Hematopoietic multipotent progenitor cell (in vitro differentiated cells): ENCODE measurements at regions not wholly inside any gene's neighbourhood (a gene's known extent, or its start where the extent isn't known, plus 50 kb on each side); places are given as distances from the start of the nearest gene placed in this dataset.
A peak's percentile ranks its signal among the peaks of the same experiment; 100 is the strongest.

Source experiments
- DNase-seq, 3 donors: peaks; one replicate each; pipeline ENCODE4 v3.0.0-alpha.2; 2011 to 2015; ENCODE audit warnings: low read depth in 2 of 3, low spot score in 2 of 3

DNA sequence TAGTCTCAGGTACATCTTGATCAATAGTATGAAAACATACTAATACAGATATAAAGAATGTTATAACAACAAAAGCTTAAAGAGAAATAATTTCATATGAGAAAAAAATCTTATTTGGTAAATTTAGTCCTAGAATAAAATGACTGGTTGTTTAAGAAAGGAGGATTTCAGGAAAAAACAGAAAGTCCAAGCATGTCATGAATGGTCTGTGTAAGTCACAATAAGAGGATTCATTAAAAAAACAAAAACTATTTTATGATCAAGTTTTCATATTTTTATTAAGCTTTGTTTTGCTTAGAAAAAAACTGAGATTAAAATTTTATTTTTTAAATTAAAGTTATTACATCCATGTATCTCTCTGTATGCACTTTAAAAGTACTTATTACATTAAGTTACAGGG lies 353.9 kb upstream of the SPHKAP start:
- peak in 1 of 3 donors; percentile 2 for DNase-seq

- DNase-seq: no peak
These were observed 351.7 kb upstream of the SPHKAP start for GRCh38 chr2:228533156-228533555.

GRCh38 chr2:228532233-228532632 lies 350.7 kb upstream of the SPHKAP start:
- no peak for DNase-seq

DNA sequence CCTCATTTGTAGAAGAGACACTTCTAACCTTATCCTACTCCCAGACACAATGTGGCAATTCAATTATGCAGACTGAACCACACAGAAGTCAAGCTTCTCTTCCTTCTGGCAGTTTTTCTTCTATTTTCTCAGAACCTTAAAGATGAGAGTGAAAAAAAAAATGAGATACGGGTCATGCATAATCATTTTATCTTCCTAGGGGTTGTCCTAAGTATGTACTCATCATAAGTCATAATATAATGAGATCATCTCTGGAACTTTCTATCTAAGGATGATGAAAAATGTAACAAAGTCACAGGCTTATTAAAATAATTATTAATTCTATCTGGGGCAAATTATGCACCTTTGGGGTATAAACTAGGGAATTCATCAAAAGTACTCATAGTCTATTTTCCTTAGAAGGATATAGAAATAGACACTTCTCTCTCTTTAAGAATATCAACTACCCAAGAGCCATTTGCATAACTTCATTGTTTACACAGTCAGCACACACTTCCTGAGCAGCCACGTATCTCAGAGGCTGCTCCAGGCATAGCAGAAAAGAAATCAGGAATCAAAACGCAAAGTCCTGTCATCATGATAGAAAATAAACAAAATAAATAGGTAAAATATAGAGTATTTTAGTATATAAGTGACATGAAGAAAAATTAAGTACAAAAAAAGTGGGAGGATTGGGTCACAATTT lies 345.9 kb upstream of the SPHKAP start:
- no peak for DNase-seq

- no peak for DNase-seq
These were observed 345.2 kb upstream of the SPHKAP start for GRCh38 chr2:228526687-228527086.

GRCh38 chr2:228522977-228523376 lies 341.5 kb upstream of the SPHKAP start:
- no peak for DNase-seq

DNA sequence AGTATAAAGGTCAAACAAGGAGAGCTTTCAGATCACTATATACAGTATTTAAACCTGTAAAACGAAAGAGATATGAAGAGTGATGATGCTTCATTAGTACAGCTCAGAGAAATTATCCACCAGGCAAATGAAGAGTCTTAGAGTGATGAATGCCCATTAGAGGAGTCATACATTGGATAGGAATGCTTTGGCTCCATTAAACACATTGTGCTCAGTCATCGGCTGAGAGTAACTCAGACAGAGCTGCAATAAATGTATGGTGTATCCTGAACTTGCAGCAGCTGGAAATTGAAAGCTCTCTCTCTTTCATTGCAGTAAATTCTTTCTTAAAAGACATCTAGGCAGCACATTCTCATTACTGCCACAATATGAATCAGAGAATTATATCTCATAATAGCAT lies 340.8 kb upstream of the SPHKAP start:
- DNase-seq: no peak

GRCh38 chr2:228519561-228519960 lies 338.1 kb upstream of the SPHKAP start:
- DNase-seq: no peak

DNA sequence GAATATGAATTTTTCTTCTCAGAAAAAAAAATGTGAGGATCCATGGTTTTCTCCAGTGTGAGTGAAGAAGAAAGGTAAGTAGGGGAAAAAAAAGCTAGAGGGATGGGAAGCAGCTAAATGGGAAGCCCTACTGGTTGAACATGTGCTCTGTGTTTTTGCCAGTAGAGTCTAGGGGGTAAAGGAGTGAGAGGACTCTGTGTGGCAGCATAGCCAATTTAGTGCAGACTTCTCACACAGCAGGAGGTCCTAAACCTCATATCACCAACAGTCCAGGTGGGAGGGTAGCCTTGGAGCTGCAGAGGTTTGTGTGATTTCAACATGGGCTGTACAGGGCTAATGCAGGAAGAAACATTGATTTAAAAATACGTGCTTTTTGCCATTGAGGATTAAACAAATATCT lies 334.5 kb upstream of the SPHKAP start:
- DNase-seq: no peak

DNA sequence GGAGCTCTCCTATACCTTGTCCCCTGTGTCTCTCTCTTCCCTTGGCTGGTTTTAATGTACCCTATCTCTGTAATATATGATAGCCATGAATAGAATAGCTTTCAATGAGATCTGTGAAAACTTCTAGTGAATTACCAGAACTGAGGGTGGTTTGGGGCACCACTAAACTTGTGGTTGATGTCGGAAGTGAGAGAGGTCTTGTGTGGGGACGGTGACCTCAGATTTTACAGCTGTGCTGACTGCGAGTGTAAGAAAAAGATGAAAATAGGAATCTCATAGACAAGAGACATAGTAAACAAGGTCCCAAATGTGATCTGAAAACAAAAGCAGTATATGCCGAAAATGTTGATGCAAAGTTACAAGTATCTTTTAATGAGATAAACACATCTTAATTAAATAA lies 332.0 kb upstream of the SPHKAP start:
- DNase-seq: peak in 1 of 3 donors; percentile 15

- no peak for DNase-seq
These were observed 327.5 kb upstream of the SPHKAP start for GRCh38 chr2:228509021-228509420.

GRCh38 chr2:228507870-228508269 lies 326.4 kb upstream of the SPHKAP start:
- no peak for DNase-seq

GRCh38 chr2:228507231-228507824 lies 325.8 kb upstream of the SPHKAP start:
- DNase-seq: no peak

DNA sequence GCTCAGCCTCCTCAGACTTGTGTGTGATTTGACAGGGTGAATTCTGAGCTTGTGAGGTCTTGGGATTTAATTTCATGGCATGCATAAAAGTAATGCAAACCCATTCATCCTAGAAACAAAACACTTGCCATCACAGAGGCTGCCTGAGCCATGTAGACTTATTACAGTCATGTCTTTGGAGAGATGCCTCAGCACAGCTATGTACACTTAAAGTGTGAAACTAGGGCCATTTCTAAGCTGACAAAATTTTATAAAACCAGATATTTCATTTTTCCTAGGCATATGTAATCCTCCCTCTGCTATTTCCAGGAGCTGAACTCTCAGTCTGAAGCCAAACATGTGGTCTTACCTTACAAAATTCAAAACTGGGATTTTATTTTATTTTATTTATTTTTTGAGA lies 322.2 kb upstream of the SPHKAP start:
- DNase-seq: no peak

- no peak for DNase-seq
These were observed 312.4 kb upstream of the SPHKAP start for GRCh38 chr2:228493852-228494251.

DNA sequence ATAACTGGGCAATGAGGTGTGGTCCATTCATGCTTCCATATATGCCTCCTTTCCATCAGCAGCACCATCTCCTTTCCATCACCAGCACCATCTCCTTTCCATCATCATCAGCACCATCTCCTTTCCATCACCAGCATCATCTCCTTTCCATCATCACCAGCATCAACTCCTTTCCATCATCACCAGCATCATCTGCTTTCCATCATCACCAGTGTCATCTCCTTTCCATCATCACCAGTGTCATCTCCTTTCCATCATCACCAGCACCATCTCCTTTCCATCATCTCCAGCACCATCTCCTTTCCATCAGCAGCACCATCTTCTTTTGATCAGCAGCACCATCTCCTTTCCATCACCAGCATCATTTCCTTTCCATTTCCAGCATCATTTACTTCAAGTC lies 297.5 kb upstream of the SPHKAP start:
- no peak for DNase-seq

DNA sequence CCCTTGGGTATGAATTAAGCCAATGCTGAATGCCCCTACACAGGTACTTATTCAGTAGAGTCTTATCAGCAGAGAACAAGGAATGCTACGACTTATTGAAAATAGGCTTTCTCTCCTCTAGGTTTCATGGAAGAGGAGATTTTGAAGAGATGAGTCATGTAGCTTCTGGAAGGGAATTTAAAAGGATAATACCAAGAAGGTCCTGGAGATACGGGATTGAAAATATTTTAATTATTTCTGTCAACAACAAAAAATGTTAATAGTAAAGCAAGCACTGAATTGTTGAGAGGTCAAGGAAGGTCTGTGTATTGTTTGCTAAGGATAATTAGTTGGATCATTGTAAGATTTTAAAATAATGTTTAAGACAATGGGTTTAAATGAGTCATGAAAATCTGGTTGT lies 293.0 kb upstream of the SPHKAP start:
- no peak for DNase-seq

DNA sequence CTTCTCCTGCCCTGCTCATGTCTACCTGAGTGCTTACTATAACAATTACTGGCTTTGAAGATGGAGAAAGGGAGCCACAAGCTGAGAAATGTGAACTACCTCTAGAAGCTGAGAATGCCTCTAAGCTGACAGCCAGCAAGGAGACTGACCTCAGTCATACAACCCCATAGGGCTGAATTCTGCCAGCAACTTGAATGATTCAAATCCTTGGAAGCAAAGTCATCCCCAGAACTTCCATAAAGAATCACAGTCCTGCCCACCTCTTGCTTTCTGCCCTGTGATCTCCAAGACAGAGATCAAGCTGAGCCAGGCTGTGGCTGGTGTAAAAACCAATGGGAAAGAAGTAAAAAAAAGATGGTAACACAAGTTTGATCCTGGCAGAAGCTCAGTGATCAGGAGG lies 288.2 kb upstream of the SPHKAP start:
- DNase-seq: no peak

GRCh38 chr2:228466851-228467250 lies 285.4 kb upstream of the SPHKAP start:
- no peak for DNase-seq

DNA sequence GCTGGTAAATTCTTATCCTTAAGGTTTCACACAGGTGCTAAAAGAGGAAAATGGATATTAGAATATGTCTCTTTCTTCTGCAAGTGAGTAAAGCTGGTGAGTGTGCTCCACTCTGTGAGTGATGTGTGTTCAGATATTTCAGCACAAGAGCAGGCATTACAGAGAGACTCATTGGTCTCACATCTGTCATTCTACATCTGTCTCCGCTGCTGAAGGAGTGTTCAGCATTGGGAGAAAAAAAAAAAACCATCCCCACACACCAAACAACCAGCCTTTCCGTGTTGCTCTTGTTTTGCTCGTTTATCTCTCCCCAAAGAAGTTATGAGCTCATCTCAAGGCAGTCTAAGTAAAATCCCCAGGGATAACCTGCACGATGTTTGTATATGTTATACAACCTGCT lies 283.9 kb upstream of the SPHKAP start:
- no peak for DNase-seq

- no peak for DNase-seq
These were observed 276.9 kb upstream of the SPHKAP start for GRCh38 chr2:228458364-228458763.

DNA sequence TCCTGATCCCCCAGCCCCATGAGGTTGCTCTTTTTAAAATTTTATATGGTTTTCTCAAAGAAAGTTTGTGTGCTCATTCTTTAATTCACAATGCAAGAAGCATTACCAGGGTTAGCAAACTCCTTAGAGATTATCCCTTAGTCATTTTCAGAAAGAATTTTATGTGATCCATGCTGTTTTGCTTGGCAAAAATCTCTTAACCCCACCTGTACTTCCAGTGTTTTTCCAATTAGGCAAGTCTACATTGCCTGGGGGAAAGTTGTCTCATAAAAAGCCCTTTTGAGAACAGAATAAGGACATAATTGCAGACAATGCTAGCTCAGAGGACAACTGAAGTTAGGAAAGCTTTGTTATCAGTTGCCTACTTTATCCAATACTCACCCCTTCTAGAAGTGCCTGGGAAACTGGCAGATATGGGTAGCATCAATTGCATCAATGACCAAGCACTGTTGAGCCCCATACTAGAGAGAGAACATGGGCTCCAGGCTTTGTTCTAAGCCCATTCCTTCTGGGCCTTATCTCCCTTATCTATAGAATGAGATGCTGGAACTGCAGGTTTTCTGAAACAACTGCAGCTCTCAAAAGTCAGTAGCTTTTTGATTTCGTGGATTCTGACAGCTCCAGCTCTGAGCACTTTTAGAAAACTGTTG lies 265.9 kb upstream of the SPHKAP start:
- DNase-seq: no peak
